RWPE1 (cell line): ENCODE measurements at regions not wholly inside any gene's neighbourhood (a gene's known extent, or its start where the extent isn't known, plus 50 kb on each side); places are given as distances from the start of the nearest gene placed in this dataset.

Experiments
- CTCF ChIA-PET: fragments of 350-600 bp; sonication (Branson Sonifier 250); formaldehyde crosslinking; extraction: SDS; loops from one replicate; lab custom pipeline; 2021; lab: Yijun Ruan, JAX
- POLR2A ChIA-PET: fragments of 400-600 bp; formaldehyde crosslinking; extraction: SDS; loops from one replicate; lab custom pipeline; 2020; ENCODE audit warnings: antibody characterized with exemption; ENCODE audit not compliant: low non-redundant PET; lab: Yijun Ruan, JAX
- DNase-seq: peaks from one replicate; pipeline ENCODE4 v3.0.0; 2012; ENCODE audit warnings: low spot score
- H3K27ac ChIP-seq: fragments of 450-650 bp; 2 replicates; pipeline ENCODE4 v1.5.1; 2017
- CTCF ChIP-seq: fragments of 450-650 bp; conservative IDR thresholded peaks from 2 replicates; pipeline ENCODE4 v1.5.1; 2017; ENCODE audit warnings: low read depth, mild to moderate bottlenecking

GRCh38 chrX:8868906-8869305 is 67.7 kb upstream of the FAM9A start:
- ChIA-PET POLR2A (no interaction called here), CTCF (interaction anchor here (0.6 kb wide), 1 partner anchor 839 kb away, joined by 4 read pairs; no protein-coding TSS in a partner anchor)
- TF ChIP-seq CTCF = no peak
- no peak for DNase-seq
- no peak overlapping the region for H3K27ac ChIP-seq

- ChIA-PET POLR2A (no interaction called here), CTCF (interaction anchor here (0.6 kb wide), 1 partner anchor 839 kb away, joined by 4 read pairs; no protein-coding TSS in a partner anchor)
- TF ChIP-seq CTCF = no peak
- DNase-seq = peak; percentile 64
- H3K27ac ChIP-seq = no peak overlapping the region
Measured at GRCh38 chrX:8868070-8868773, 67.0 kb upstream of the FAM9A start.

- CTCF ChIA-PET = interaction anchor here (0.6 kb wide), 1 partner anchor 19 kb away, joined by 3 read pairs; no protein-coding TSS in a partner anchor
- no peak for DNase-seq
- POLR2A ChIA-PET = interaction anchor here (0.6 kb wide), 1 partner anchor 549 kb away, joined by 7 read pairs; no protein-coding TSS in a partner anchor
- no peak overlapping the region for H3K27ac ChIP-seq
- no peak for TF ChIP-seq CTCF
Measured at GRCh38 chrX:8867406-8867805, 66.2 kb upstream of the FAM9A start.

GRCh38 chrX:8864161-8864560 is 63.0 kb upstream of the FAM9A start:
- H3K27ac ChIP-seq = no peak overlapping the region
- DNase-seq = no peak
- CTCF ChIA-PET = no interaction called here
- POLR2A ChIA-PET = no interaction called here
- no peak for TF ChIP-seq CTCF

- no peak for DNase-seq
- no peak overlapping the region for H3K27ac ChIP-seq
- CTCF ChIA-PET = no interaction called here
- TF ChIP-seq CTCF = no peak
- POLR2A ChIA-PET = no interaction called here
Measured at GRCh38 chrX:8861908-8862307, 60.7 kb upstream of the FAM9A start.

GRCh38 chrX:8851231-8851886 is 50.2 kb upstream of the FAM9A start:
- no peak for DNase-seq
- TF ChIP-seq CTCF = no peak
- POLR2A ChIA-PET = no interaction called here
- H3K27ac ChIP-seq = no peak overlapping the region
- CTCF ChIA-PET = no interaction called here
